WTC11 (cell line): ENCODE measurements at regions not wholly inside any gene's neighbourhood (a gene's known extent, or its start where the extent isn't known, plus 50 kb on each side); places are given as distances from the start of the nearest gene placed in this dataset.
"Not testable (repeated sequence)": the region's sequence is repeated elsewhere in the genome, so short reads cannot be mapped to it uniquely, and the experiment has no call there.

Experiments
- ATAC-seq: fragments of 200-7000 bp; cut with Tn5 transposase; 2 replicates; pipeline ENCODE4 v1.10.0; 2021; ENCODE audit warnings: mild to moderate bottlenecking, moderate library complexity
- CTCF ChIA-PET: fragments of 300-600 bp; sonication (Branson Sonifier 250); formaldehyde crosslinking; loops from one replicate; lab custom pipeline; 2021; ENCODE audit warnings: antibody characterized with exemption; lab: Charles Lee
- POLR2A ChIA-PET: fragments of 350-600 bp; sonication (Branson Sonifier 250); formaldehyde crosslinking; loops from one replicate; lab custom pipeline; 2021; ENCODE audit warnings: antibody characterized with exemption; lab: Charles Lee
- DNase-seq: peaks from one replicate; pipeline ENCODE4 v3.0.0; 2021; ENCODE audit warnings: low spot score
- H3K27ac Mint-ChIP-seq: 2 replicates; pipeline ENCODE4 v1.8.0; 2021; ENCODE audit warnings: mixed read lengths
- H3K27me3 Mint-ChIP-seq: 2 replicates; pipeline ENCODE4 v1.8.0; 2021; ENCODE audit warnings: low read depth, mild to moderate bottlenecking, moderate library complexity, mixed read lengths
- H3K36me3 Mint-ChIP-seq: 2 replicates; pipeline ENCODE4 v1.8.0; 2021; ENCODE audit warnings: mixed read lengths
- H3K4me1 Mint-ChIP-seq: 2 replicates; pipeline ENCODE4 v1.8.0; 2022; ENCODE audit warnings: mixed read lengths
- H3K4me3 Mint-ChIP-seq: 2 replicates; pipeline ENCODE4 v1.8.0; 2021; ENCODE audit warnings: mild to moderate bottlenecking, moderate library complexity, mixed read lengths
- H3K9me3 Mint-ChIP-seq: 2 replicates; pipeline ENCODE4 v1.8.0; 2021; ENCODE audit warnings: mixed read lengths
- CREB1 ChIP-seq: sonication (generic); formaldehyde crosslinking; IDR thresholded peaks from 2 replicates; pipeline ENCODE4 v1.8.0; 2023; ENCODE audit warnings: mild to moderate bottlenecking, missing genetic modification reagents
- E2F5 ChIP-seq: sonication (generic); formaldehyde crosslinking; IDR thresholded peaks from 2 replicates; pipeline ENCODE4 v1.8.1; 2022; ENCODE audit warnings: mild to moderate bottlenecking, moderate library complexity, missing genetic modification reagents
- ESRRA ChIP-seq: sonication (generic); formaldehyde crosslinking; IDR thresholded peaks from 2 replicates; pipeline ENCODE4 v1.8.1; 2022; ENCODE audit warnings: mild to moderate bottlenecking, missing genetic modification reagents, borderline replicate concordance
- FOXK1 ChIP-seq: sonication (generic); formaldehyde crosslinking; IDR thresholded peaks from 2 replicates; pipeline ENCODE4 v1.8.0; 2022; ENCODE audit warnings: mild to moderate bottlenecking, moderate library complexity, missing genetic modification reagents
- GABPB1 ChIP-seq: sonication (generic); formaldehyde crosslinking; IDR thresholded peaks from 2 replicates; pipeline ENCODE4 v1.8.1; 2023; ENCODE audit warnings: mild to moderate bottlenecking, missing genetic modification reagents
- JUN ChIP-seq: sonication (generic); formaldehyde crosslinking; IDR thresholded peaks from 2 replicates; pipeline ENCODE4 v1.8.0; 2023; ENCODE audit warnings: mild to moderate bottlenecking, missing genetic modification reagents
- KAT7 ChIP-seq: sonication (generic); formaldehyde crosslinking; IDR thresholded peaks from 2 replicates; pipeline ENCODE4 v1.8.1; 2023; ENCODE audit warnings: missing genetic modification reagents, mild to moderate bottlenecking, borderline replicate concordance
- NFYB ChIP-seq: sonication (generic); formaldehyde crosslinking; conservative IDR thresholded peaks from 2 replicates; pipeline ENCODE4 v1.8.0; 2022; ENCODE audit warnings: low read depth, missing genetic modification reagents
- NR2C2 ChIP-seq: sonication (generic); formaldehyde crosslinking; IDR thresholded peaks from 2 replicates; pipeline ENCODE4 v1.8.0; 2022; ENCODE audit warnings: mild to moderate bottlenecking, missing genetic modification reagents
- NR3C1 ChIP-seq: sonication (generic); formaldehyde crosslinking; conservative IDR thresholded peaks from 2 replicates; pipeline ENCODE4 v1.8.1; 2023; ENCODE audit warnings: low read depth, mild to moderate bottlenecking, missing genetic modification reagents
- RORB ChIP-seq: fragments of 250-450 bp; sonication (Bioruptor Pico); IDR thresholded peaks from 2 replicates; pipeline ENCODE4 v1.9.0; 2021; ENCODE audit warnings: mild to moderate bottlenecking
- SMAD4 ChIP-seq: sonication (generic); formaldehyde crosslinking; IDR thresholded peaks from 2 replicates; pipeline ENCODE4 v1.8.0; 2022; ENCODE audit warnings: mild to moderate bottlenecking, missing genetic modification reagents
- STAT6 ChIP-seq: sonication (generic); formaldehyde crosslinking; conservative IDR thresholded peaks from 2 replicates; pipeline ENCODE4 v1.8.1; 2023; ENCODE audit warnings: mild to moderate bottlenecking, low read depth, missing genetic modification reagents, moderate library complexity
- TCF7 ChIP-seq: sonication (generic); formaldehyde crosslinking; IDR thresholded peaks from 2 replicates; pipeline ENCODE4 v1.8.0; 2022; ENCODE audit warnings: mild to moderate bottlenecking, low read depth, missing genetic modification reagents, moderate library complexity
- ZNF219 ChIP-seq: sonication (generic); formaldehyde crosslinking; IDR thresholded peaks from 2 replicates; pipeline ENCODE4 v1.8.0; 2023; ENCODE audit warnings: missing genetic modification reagents, mild to moderate bottlenecking, borderline replicate concordance
- ZNF317 ChIP-seq: sonication (generic); formaldehyde crosslinking; IDR thresholded peaks from 2 replicates; pipeline ENCODE4 v1.8.1; 2023; ENCODE audit warnings: low read depth, mild to moderate bottlenecking, moderate library complexity, missing genetic modification reagents, borderline replicate concordance
- TF ChIP-seq, protein P1 (sequence below): fragments of 250-450 bp; sonication (Bioruptor Pico); IDR thresholded peaks from 2 replicates; pipeline ENCODE4 v2.1.2; 2022; ENCODE audit warnings: mild to moderate bottlenecking, moderate library complexity
- TF ChIP-seq, protein P2 (sequence below): sonication (generic); formaldehyde crosslinking; IDR thresholded peaks from 2 replicates; pipeline ENCODE4 v1.8.0; 2022; ENCODE audit warnings: mild to moderate bottlenecking, missing genetic modification reagents

- CTCF ChIA-PET, H3K27me3 Mint-ChIP-seq, H3K36me3 Mint-ChIP-seq, POLR2A ChIA-PET, ATAC-seq, H3K27ac Mint-ChIP-seq, H3K4me1 Mint-ChIP-seq, DNase-seq, H3K4me3 Mint-ChIP-seq: not testable (repeated sequence)
- peaks cover 13% of the 10 kb centered on the region for H3K9me3 Mint-ChIP-seq
Observed at GRCh38 chr9:87785315-87785970, 59.5 kb downstream of the CTSL start.

GRCh38 chr9:87786423-87786822 lies 60.5 kb downstream of the CTSL start:
- no peak for ATAC-seq
- Mint-ChIP-seq H3K36me3 (no peaks in the 10 kb centered on the region), H3K4me1 (no peaks in the 10 kb centered on the region), H3K9me3 (peaks cover 7% of the 10 kb centered on the region), H3K27me3 (peaks cover 5% of the 10 kb centered on the region), H3K27ac (no peak overlapping the region), H3K4me3 (no peak overlapping the region)
- DNase-seq, result no peak
- CTCF ChIA-PET, result no interaction called here
- POLR2A ChIA-PET, result no interaction called here
- TF ChIP-seq, protein P1, sequence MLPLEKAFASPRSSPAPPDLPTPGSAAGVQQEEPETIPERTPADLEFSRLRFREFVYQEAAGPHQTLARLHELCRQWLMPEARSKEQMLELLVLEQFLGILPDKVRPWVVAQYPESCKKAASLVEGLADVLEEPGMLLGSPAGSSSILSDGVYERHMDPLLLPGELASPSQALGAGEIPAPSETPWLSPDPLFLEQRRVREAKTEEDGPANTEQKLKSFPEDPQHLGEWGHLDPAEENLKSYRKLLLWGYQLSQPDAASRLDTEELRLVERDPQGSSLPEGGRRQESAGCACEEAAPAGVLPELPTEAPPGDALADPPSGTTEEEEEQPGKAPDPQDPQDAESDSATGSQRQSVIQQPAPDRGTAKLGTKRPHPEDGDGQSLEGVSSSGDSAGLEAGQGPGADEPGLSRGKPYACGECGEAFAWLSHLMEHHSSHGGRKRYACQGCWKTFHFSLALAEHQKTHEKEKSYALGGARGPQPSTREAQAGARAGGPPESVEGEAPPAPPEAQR (CRISPR knock-in tag), result no peak
- TF ChIP-seq FOXK1 (CRISPR knock-in tag), result no peak

DNA sequence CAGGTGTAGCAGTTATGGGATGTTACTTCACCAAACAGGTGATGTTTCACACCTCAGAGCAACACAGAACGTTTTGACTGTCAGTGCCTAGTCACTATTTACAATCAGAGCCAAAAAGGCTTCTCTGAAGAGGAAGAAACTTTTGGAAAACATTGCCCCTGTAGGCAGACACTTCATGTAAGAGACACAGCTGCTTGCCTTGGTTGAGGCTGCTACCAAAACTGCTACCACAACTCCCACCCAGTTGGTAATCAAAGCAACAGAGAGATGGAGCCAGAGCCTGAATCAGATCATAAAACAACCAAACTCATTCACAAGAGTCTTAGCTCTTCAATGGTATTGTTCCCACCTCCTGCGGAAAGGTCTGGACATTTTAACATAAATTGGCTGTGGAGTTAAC lies 61.0 kb downstream of the CTSL start:
- Mint-ChIP-seq H3K27ac (no peak overlapping the region), H3K9me3 (peaks cover 3% of the 10 kb centered on the region; the same call in 1 of the 2 replicates), H3K4me1 (no peaks in the 10 kb centered on the region), H3K27me3 (peaks cover 5% of the 10 kb centered on the region), H3K4me3 (no peak overlapping the region), H3K36me3 (no peaks in the 10 kb centered on the region)
- POLR2A ChIA-PET, result no interaction called here
- TF ChIP-seq, protein P2, sequence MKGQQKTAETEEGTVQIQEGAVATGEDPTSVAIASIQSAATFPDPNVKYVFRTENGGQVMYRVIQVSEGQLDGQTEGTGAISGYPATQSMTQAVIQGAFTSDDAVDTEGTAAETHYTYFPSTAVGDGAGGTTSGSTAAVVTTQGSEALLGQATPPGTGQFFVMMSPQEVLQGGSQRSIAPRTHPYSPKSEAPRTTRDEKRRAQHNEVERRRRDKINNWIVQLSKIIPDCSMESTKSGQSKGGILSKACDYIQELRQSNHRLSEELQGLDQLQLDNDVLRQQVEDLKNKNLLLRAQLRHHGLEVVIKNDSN (CRISPR knock-in tag), result no peak
- TF ChIP-seq KAT7 (CRISPR knock-in tag) (no peak), NR3C1 (CRISPR knock-in tag) (no peak), RORB (CRISPR knock-in tag) (no peak), SMAD4 (CRISPR knock-in tag) (no peak), ZNF219 (CRISPR knock-in tag) (no peak), GABPB1 (CRISPR knock-in tag) (no peak), NFYB (CRISPR knock-in tag) (no peak), TCF7 (CRISPR knock-in tag) (no peak), E2F5 (CRISPR knock-in tag) (no peak), STAT6 (no peak), NR2C2 (CRISPR knock-in tag) (no peak), ESRRA (CRISPR knock-in tag) (no peak), ZNF317 (CRISPR knock-in tag) (no peak), JUN (CRISPR knock-in tag) (no peak), CREB1 (CRISPR knock-in tag) (no peak)
- TF ChIP-seq, protein P1 (CRISPR knock-in tag), result no peak
- CTCF ChIA-PET, result no interaction called here
- ATAC-seq (no peak), DNase-seq (no peak)
